T-cell (primary cell): ENCODE measurements at regions not wholly inside any gene's neighbourhood (a gene's known extent, or its start where the extent isn't known, plus 50 kb on each side); places are given as distances from the start of the nearest gene placed in this dataset.

ENCODE experiments used
- ATAC-seq, 4 experiments: fragments of 200-7000 bp in 3 of 4; fragments of 150-1000 bp in 1 of 4; cut with Tn5 transposase; replicated peaks in 1 of 4; 1 replicate in 3 of 4; 2 replicates in 1 of 4; pipeline ENCODE4 v1.10.0; 2021; ENCODE audit warnings: moderate library complexity in 3 of 4, mild to moderate bottlenecking in 2 of 4, moderate number of reproducible peaks in 1 of 4
- CTCF ChIA-PET, 2 donors: fragments of 300-600 bp; sonication (Branson Sonifier 250); formaldehyde crosslinking; loops; one replicate each; lab custom pipeline; 2022; ENCODE audit warnings: antibody characterized with exemption in 2 of 2; lab: Charles Lee
- POLR2A ChIA-PET, 2 donors: fragments of 300-600 bp; sonication (Branson Sonifier 250); formaldehyde crosslinking; loops; one replicate each; lab custom pipeline; 2022; ENCODE audit warnings: antibody characterized with exemption in 2 of 2; lab: Charles Lee
- DNase-seq, 35 experiments: peaks; one replicate each; pipeline versions ENCODE4 v3.0.0 to v3.0.0-alpha.2; 2013 to 2023
- H3K27ac ChIP-seq: one replicate; pipeline ENCODE4 v1.5.1; 2013; ENCODE audit warnings: low read length
- H3K27me3 ChIP-seq, 2 experiments: replicated peaks in 1 of 2; 1 replicate in 1 of 2; 2 replicates in 1 of 2; pipeline versions ENCODE4 v1.6.1 to v1.7.0; 2013; ENCODE audit warnings: low read length in 1 of 2, mixed read lengths in 1 of 2; ENCODE audit not compliant: control insufficient read depth in 2 of 2, insufficient read depth in 2 of 2; ENCODE audit errors: extremely low read depth in 1 of 2
- H3K36me3 ChIP-seq, 2 donors: 1 replicate in 1 of 2; 2 replicates in 1 of 2; pipeline versions ENCODE4 v1.6.1 to v1.7.0; 2013; ENCODE audit warnings: low read length in 1 of 2; ENCODE audit not compliant: control insufficient read depth in 2 of 2, insufficient read depth in 1 of 2; ENCODE audit errors: extremely low read depth in 1 of 2
- H3K4me1 ChIP-seq, 2 experiments: 1 replicate in 1 of 2; 2 replicates in 1 of 2; pipeline versions ENCODE4 v1.6.1 to v1.7.0; 2013; ENCODE audit warnings: low read length in 2 of 2, mixed read lengths in 1 of 2; ENCODE audit not compliant: insufficient read depth in 2 of 2, control insufficient read depth in 1 of 2; ENCODE audit errors: extremely low read depth in 1 of 2
- H3K4me3 ChIP-seq, 2 donors: 1 replicate in 1 of 2; 2 replicates in 1 of 2; pipeline versions ENCODE4 v1.5.1 to v1.7.0; 2013; ENCODE audit warnings: mild to moderate bottlenecking in 2 of 2, low read length in 1 of 2, moderate library complexity in 1 of 2; ENCODE audit not compliant: control insufficient read depth in 1 of 2; ENCODE audit errors: extremely low read depth in 1 of 2
- H3K9me3 ChIP-seq: 2 replicates; pipeline ENCODE4 v1.7.0; 2013
- H3K27ac Mint-ChIP-seq, 2 donors: one replicate each; pipeline ENCODE4 v1.8.0; 2020 to 2021; ENCODE audit warnings: mild to moderate bottlenecking in 2 of 2, mixed read lengths in 2 of 2
- H3K27me3 Mint-ChIP-seq, 2 donors: one replicate each; pipeline ENCODE4 v1.8.0; 2021 to 2022; ENCODE audit warnings: mixed read lengths in 2 of 2
- H3K36me3 Mint-ChIP-seq: one replicate; pipeline ENCODE4 v1.8.0; 2021; ENCODE audit warnings: mixed read lengths
- H3K4me1 Mint-ChIP-seq, 3 donors: one replicate each; pipeline ENCODE4 v1.8.0; 2020 to 2022; ENCODE audit warnings: mixed read lengths in 3 of 3, mild to moderate bottlenecking in 1 of 3
- H3K4me3 Mint-ChIP-seq, 3 donors: one replicate each; pipeline ENCODE4 v1.8.0; 2020 to 2022; ENCODE audit warnings: mild to moderate bottlenecking in 3 of 3, mixed read lengths in 3 of 3, moderate library complexity in 3 of 3
- H3K9me3 Mint-ChIP-seq, 3 donors: one replicate each; pipeline ENCODE4 v1.8.0; 2020 to 2022; ENCODE audit warnings: mixed read lengths in 3 of 3
- WGBS: methylation state at CpG from one replicate; pipeline ENCODE4 v1.1.5; 2013; ENCODE audit warnings: missing lambda C conversion rate; ENCODE audit not compliant: insufficient coverage; 5-methylcytosine and 5-hydroxymethylcytosine counted together

DNA sequence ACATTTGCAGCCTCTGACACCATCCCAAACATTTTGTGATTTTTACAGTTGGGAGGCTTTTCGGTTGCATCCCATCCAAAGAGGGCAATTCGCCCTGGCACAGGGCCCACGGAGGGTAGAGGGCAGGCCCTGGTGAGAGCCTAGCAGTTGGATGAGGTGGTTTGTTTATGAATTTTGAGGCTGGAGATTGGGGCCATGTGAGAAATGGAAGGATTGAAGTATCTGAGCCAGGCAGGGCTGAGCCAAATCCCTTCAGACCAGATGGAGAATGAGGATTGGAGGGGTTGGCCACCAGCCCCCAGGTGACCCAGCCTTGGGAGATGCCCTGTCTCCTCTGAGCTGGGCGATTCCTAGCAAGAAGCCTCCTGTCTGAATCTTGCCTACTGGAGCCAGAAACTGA, 52.6 kb upstream of the CCDC167 start:
- Mint-ChIP-seq H3K9me3 (no peaks in the 10 kb centered on the region), H3K4me1 (peaks cover 22 to 47% (median 29%) of the 10 kb centered on the region in 3 donors), H3K27me3 (no peaks in the 10 kb centered on the region), H3K27ac (no peak overlapping the region), H3K4me3 (no peak overlapping the region), H3K36me3 (no peaks in the 10 kb centered on the region)
- no peak for DNase-seq
- H3K4me1 ChIP-seq = peaks cover 5 to 40% of the 10 kb centered on the region in 2 experiments
- H3K36me3 ChIP-seq = no peaks in the 10 kb centered on the region
- H3K4me3 ChIP-seq = no peak overlapping the region
- WGBS = 95% methylated on average over 3 of the region's 4 CpGs
- no peaks in the 10 kb centered on the region for H3K9me3 ChIP-seq
- ChIA-PET POLR2A (interaction anchor here in 1 of 2 donors (0.6 kb wide), 1 partner anchor 148 kb away, joined by 6 read pairs; no protein-coding TSS in a partner anchor), CTCF (no interaction called here)
- H3K27me3 ChIP-seq = no peaks in the 10 kb centered on the region
- no peak for ATAC-seq
- H3K27ac ChIP-seq = no peak overlapping the region

GRCh38 chr6:37551867-37552266, 52.2 kb upstream of the CCDC167 start:
- no peak overlapping the region for H3K27ac Mint-ChIP-seq
- Histone ChIP-seq H3K27ac (no peak overlapping the region), H3K36me3 (no peaks in the 10 kb centered on the region), H3K9me3 (no peaks in the 10 kb centered on the region), H3K4me3 (no peak overlapping the region), H3K27me3 (no peaks in the 10 kb centered on the region), H3K4me1 (peaks cover 5 to 44% of the 10 kb centered on the region in 2 experiments)
- ChIA-PET CTCF (no interaction called here), POLR2A (no interaction called here)
- DNase-seq = no peak
- WGBS = 100% methylated on average over 1 of the region's 10 CpGs
- H3K4me1 Mint-ChIP-seq = peaks cover 26 to 50% (median 31%) of the 10 kb centered on the region in 3 donors
- no peaks in the 10 kb centered on the region for H3K9me3 Mint-ChIP-seq
- ATAC-seq = no peak
- no peaks in the 10 kb centered on the region for H3K36me3 Mint-ChIP-seq
- H3K27me3 Mint-ChIP-seq = no peaks in the 10 kb centered on the region
- no peak overlapping the region for H3K4me3 Mint-ChIP-seq

- Histone ChIP-seq H3K27ac (no peak overlapping the region), H3K4me3 (no peak overlapping the region), H3K9me3 (no peaks in the 10 kb centered on the region), H3K4me1 (peaks cover 5 to 45% of the 10 kb centered on the region in 2 experiments), H3K27me3 (no peaks in the 10 kb centered on the region), H3K36me3 (no peaks in the 10 kb centered on the region)
- peaks cover 27 to 51% (median 31%) of the 10 kb centered on the region in 3 donors for H3K4me1 Mint-ChIP-seq
- H3K9me3 Mint-ChIP-seq = no peaks in the 10 kb centered on the region
- CTCF ChIA-PET = no interaction called here
- no peak overlapping the region for H3K4me3 Mint-ChIP-seq
- POLR2A ChIA-PET = no interaction called here
- no peak for ATAC-seq
- H3K27ac Mint-ChIP-seq = no peak overlapping the region
- H3K27me3 Mint-ChIP-seq = no peaks in the 10 kb centered on the region
- no CpG with 5 or more reads among the region's 3 CpGs for WGBS
- no peak for DNase-seq
- no peaks in the 10 kb centered on the region for H3K36me3 Mint-ChIP-seq
These were observed 51.8 kb upstream of the CCDC167 start for GRCh38 chr6:37551446-37551845.

DNA sequence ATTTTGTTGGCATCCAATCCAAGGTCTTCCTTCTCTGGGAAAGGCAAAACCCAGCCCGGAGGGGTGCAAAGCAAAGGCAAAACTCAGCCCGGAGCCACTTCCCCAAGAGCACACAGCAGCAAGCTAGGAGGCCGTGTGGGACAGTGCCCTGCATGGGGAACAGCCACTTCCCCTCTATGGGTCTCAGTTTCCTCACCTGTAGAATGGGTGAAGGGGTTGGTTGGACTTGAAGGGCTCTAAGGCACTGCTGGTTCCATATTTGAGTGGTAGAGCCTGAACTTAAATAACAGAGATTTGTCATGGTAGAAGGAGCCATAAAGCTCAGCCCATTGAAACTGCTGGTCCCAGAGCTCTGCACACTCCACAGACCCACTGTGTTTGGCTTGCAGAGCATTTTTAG, 51.3 kb upstream of the CCDC167 start:
- H3K4me3 ChIP-seq = no peak overlapping the region
- ATAC-seq (no peak), DNase-seq (no peak)
- ChIA-PET POLR2A (no interaction called here), CTCF (no interaction called here)
- Mint-ChIP-seq H3K36me3 (no peaks in the 10 kb centered on the region), H3K9me3 (no peaks in the 10 kb centered on the region), H3K4me3 (no peak overlapping the region), H3K27ac (no peak overlapping the region), H3K4me1 (peaks cover 28 to 56% (median 31%) of the 10 kb centered on the region in 3 donors), H3K27me3 (no peaks in the 10 kb centered on the region)
- no peaks in the 10 kb centered on the region for H3K9me3 ChIP-seq
- no CpG with 5 or more reads among the region's 3 CpGs for WGBS
- no peak overlapping the region for H3K27ac ChIP-seq
- no peaks in the 10 kb centered on the region for H3K27me3 ChIP-seq
- H3K36me3 ChIP-seq = no peaks in the 10 kb centered on the region
- peaks cover 5 to 50% of the 10 kb centered on the region in 2 experiments for H3K4me1 ChIP-seq

DNA sequence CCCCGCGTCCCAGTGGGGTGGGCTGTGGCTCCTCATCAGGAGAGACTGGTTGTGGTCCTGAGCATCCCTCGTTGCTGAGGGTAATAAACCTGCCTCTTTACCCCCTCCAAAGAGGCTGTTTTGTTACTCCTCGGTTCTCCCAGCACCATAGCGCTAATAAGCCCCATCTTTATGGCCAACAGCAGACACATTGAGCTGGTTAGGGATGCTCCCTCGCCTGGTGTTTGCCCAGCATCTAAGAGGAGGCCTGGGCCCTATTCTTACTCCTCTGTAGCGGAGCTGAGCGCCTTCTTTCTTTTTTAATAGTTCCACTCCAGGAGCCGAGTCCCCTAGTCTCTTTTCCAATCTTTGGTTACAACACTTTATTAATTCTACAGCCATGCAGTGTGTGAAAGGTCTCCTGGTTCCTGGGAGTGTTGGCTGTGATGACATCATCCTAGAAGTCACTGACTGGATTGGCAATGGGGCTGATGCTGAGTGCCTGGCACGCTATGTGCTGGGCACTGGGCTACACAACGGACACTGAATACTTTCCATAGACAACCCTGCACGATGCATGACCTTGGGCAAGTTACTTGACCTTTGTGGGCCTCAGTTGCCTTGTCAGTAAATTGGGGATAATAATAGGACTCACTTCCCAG, 50.6 kb upstream of the CCDC167 start:
- ATAC-seq (no peak), DNase-seq (no peak)
- H3K4me3 ChIP-seq = no peak overlapping the region
- no peaks in the 10 kb centered on the region for H3K9me3 ChIP-seq
- H3K4me1 ChIP-seq = peaks cover 5 to 53% of the 10 kb centered on the region in 2 experiments
- no peaks in the 10 kb centered on the region for H3K36me3 Mint-ChIP-seq
- no peaks in the 10 kb centered on the region for H3K36me3 ChIP-seq
- no peak overlapping the region for H3K27ac Mint-ChIP-seq
- ChIA-PET CTCF (no interaction called here), POLR2A (interaction anchor here in 1 of 2 donors (0.8 kb wide), 1 partner anchor 49 kb away, joined by 3 read pairs; no protein-coding TSS in a partner anchor)
- 95% methylated on average over 2 of the region's 12 CpGs for WGBS
- no peak overlapping the region for H3K4me3 Mint-ChIP-seq
- no peaks in the 10 kb centered on the region for H3K27me3 Mint-ChIP-seq
- H3K9me3 Mint-ChIP-seq = no peaks in the 10 kb centered on the region
- H3K27me3 ChIP-seq = no peaks in the 10 kb centered on the region
- H3K27ac ChIP-seq = no peak overlapping the region
- peaks cover 28 to 55% (median 31%) of the 10 kb centered on the region in 3 donors for H3K4me1 Mint-ChIP-seq

- no peak overlapping the region for H3K27ac Mint-ChIP-seq
These were observed 49.9 kb upstream of the CCDC167 start for GRCh38 chr6:37549558-37549957.

More at GRCh38 chr6:37549558-37549957, 49.9 kb upstream of the CCDC167 start:
- Mint-ChIP-seq H3K27me3 (no peaks in the 10 kb centered on the region), H3K36me3 (no peaks in the 10 kb centered on the region), H3K9me3 (no peaks in the 10 kb centered on the region), H3K4me1 (peaks cover 31 to 60% (median 31%) of the 10 kb centered on the region in 3 donors), H3K4me3 (no peak overlapping the region)
- Histone ChIP-seq H3K9me3 (no peaks in the 10 kb centered on the region), H3K36me3 (no peaks in the 10 kb centered on the region), H3K4me3 (no peak overlapping the region), H3K4me1 (peaks cover 5 to 50% of the 10 kb centered on the region in 2 experiments), H3K27me3 (no peaks in the 10 kb centered on the region), H3K27ac (no peak overlapping the region)
- ATAC-seq (no peak), DNase-seq (no peak)
- 96% methylated on average over 10 of the region's 11 CpGs for WGBS
- CTCF ChIA-PET = no interaction called here
- POLR2A ChIA-PET = interaction anchor here in 1 of 2 donors (0.8 kb wide), 1 partner anchor 48 kb away, joined by 3 read pairs; no protein-coding TSS in a partner anchor
